NCI-H748 treated with DMSO at 0.1 percent for 48 hours (cell line): ENCODE measurements at regions not wholly inside any gene's neighbourhood (a gene's known extent, or its start where the extent isn't known, plus 50 kb on each side); places are given as distances from the start of the nearest gene placed in this dataset.

ENCODE experiments used
- DNase-seq: peaks from one replicate; lab custom pipeline; 2025; lab: John Stamatoyannopoulos, UW

DNA sequence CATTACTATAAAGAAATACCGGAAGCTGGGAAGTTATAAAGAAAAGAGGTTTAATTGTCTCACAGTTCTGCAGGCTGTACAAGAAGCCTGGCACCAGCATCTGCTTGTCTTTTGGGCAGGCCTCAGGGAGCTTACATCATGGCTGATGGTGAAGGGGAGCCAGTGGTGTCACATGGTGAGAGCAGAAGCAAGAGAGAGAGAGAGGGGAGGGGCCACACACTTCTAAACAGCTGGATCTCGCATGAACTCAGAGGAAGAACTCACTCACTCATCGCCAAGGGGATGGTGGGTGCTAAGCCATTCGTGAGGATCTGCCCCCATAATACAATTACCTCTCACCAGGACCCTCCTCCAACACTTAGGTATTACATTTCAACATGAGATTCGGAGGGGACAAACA lies 51.8 kb upstream of the ANKRD34C start:
- DNase-seq, result no peak

DNA sequence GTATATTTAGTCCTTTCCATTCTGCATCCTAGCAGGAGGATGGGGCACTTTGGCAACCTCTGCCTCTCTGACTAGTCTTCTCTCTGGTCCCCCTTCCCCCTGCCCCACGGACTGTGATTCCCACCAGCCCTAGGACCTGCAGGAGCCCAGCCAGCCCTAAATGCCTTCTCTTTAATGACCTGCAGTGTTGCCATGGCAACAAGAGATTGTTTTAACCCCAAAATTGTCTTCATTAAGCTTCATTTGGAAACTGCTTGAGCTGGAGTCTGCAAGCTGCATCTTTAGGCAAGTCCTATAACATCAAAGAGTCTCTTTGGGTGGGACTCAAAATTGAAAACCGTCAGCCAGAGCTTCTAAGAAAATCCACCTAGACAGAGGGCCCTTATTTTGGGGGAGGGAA lies 59.7 kb upstream of the ANKRD34C start:
- no peak for DNase-seq

DNA sequence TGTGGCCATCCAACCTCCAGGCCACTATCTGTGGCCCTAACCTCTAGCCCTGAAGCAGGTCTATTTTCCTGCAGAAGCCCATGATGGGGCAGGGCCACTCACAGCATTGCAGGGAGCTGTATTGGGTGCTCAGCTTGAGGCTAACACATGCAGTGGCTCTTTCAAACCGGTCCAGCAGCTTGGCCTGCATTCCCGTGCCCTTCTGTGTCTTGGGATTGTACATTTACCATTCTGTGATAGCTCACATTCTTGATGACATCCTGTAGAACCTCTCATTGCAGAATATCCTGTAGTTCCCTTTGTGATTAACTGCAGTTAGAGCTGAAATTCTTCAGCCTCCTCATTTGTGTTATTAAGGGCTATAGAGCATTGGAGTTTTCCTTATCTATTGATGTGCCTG lies 60.8 kb upstream of the ANKRD34C start:
- no peak for DNase-seq

DNA sequence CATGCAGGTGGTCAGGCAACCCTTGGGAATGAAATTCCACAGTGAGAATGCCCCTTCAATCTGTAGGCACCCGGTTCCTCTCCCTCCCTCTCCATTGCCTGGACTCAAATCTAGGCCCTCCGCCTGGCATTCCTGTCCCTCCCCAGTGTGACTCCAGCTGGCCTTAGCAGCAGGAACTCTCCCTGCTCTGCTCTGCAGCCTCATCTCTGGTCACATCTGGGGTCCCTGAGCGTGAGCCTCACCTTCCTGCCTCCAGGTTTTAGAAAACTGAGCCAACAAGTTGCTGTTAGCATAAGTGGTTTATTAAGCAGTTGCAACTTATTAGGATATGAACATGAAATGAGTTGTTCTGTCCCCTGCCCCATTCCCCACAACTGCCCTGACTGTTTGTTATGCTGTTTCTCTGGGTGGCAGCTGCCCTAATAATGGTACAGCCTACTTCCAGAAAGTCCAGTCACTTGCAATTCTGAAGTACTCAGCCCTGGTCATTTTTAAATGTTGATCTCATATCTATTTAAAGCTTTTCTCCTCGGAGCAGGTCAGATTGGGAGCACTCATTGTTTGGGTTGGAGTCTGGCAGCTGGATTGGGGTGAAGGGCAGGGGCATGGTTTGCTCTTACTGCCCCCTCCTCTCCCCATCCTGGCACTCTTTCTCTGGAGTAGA lies 63.0 kb upstream of the ANKRD34C start:
- DNase-seq, result no peak

DNA sequence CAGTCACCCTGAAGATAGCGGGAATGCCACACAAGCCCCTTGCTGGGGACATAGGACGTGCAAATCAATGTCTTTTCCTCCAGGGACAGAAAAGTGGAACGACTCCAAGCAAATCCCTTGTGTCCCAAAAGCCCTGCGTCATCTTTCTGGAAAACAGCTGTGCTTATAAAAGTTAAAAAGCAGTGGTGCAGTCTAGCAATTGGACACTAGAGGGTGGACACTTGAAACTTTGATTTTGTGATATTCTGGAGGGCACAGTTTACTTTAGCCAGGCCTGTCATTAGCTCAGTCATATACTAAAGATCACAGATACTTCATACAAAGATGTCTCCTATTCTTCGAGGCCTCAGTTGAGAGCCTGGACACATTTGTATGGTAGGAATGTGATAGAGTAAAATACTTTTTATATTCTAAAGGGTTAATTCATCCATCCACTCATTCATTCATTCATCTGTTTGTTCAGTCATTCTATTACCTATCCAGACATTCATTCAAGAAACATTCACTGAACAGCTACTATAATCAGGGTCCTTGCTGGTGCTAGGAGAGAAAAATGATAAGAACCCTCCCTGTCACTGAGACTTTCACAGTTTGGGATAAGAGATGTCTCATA lies 63.8 kb upstream of the ANKRD34C start:
- no peak for DNase-seq

DNA sequence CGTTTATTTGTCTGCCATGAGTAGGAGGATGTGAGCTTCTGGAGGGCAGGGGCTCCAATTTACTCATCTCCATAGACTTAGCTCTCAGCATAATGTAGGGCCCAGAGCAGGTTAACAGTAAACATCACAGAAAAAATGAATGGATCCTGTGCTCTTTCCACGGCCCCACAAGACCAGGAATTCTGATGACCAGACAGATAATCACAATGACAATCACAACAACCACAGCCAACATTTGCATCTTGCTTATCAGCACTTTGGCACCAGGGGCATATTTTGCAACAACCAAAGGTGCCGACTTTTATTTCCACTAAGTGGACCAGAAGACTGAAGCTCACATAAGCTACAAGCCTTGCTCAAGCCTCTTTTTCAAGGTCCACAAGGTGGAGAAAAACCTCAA lies 68.9 kb upstream of the ANKRD34C start:
- DNase-seq, result no peak

DNA sequence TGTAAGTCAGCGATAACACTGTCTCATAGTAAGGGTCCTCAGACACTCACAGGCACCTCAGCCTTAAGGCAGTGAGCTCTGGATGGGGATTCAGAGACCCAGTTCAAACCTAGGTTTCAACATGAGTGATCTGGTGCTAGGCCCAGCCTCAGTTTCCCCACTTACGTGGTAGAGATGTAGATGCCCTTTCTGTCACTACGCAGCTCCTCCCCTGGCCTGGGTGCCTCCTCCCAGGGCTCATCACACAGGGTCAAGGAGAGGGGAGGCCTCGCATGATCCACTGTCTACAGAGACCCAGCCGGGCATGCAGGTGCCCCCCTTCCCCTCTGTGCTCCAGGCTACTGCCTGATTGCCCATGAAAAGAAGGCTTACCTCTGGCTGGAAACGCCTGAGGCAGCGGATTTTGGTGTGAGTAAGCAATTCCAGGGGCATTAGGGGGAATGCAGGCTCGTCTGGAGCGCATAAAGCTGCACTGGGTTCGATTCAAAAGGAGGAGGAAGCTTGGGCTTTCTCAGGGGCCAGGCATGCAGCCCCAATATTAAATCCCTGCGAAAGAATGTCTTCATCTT lies 69.8 kb upstream of the ANKRD34C start:
- no peak for DNase-seq

DNA sequence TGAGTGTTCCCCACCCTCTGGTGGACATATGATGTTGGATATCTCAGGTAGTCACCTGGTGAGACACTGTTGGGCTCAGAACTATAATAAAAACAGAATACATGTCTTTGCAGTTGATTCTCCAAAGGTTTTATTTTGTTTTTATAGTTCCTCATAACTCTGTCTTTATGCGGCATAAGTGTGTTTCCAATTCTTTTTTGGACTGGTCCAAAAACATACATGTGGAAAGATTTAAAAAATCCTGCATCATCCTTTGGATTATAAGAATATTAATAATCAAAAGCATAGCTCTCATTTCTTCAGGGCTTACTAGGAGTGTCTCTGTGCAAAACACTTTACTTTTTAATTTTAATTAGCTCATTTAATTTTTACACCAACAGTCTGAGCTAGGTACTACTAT lies 71.0 kb upstream of the ANKRD34C start:
- no peak for DNase-seq

DNA sequence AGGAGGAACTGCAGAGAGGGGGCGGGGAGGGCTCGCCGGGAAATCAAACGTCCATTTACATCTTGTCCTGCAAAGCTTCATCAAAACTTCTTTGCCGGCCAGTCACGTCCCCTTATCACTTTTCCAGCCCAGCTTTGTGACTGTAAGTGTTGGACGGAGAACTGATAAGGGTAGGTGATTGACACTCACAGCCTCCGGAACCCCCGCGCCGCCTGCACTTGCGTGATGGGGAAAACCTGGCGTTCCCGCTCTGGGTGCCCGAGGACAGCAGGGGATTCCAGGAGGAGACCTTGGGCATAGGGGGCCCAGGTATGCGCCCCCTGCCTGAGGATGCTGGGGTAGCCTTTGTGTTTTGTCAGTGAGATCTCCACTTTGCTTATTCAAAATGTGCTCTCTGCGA lies 72.8 kb upstream of the ANKRD34C start:
- DNase-seq, result no peak

DNA sequence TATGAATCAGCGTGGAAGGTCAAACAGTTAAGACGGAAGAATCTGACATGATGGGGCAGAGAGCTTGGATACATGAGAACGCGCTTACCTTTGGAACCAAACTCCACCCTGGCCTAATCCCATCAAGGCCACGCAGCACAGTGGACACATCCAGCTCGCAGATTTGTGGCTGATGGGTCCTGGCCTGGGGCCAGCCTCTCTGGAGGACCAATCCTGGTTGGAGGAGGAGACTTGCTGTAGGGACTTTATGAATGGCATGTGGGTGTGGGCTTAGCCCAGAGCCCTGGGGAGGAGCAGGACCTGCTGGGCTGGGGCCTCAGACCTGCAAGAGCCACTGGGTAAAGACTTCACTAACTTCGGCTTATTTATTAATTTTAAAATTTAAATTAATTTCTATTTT lies 73.4 kb upstream of the ANKRD34C start:
- no peak for DNase-seq

DNA sequence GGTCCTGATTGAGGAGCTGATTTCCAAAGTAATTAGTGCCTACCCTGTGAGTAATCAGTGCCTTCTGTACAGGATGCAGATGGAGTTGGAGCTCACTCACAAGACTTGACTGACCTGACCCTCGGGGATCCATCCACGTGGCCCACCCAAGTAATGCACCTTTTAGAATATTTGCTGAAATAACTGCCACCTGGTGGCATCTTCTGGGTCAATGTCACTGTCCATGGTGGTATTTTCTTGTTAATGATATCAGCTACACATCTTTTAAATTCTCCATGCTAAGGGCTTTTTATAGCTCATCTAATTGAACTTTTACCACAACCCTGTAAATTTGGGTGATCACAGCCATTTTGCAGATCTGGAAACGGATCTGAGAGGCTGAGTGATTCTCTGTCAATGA lies 74.3 kb upstream of the ANKRD34C start:
- no peak for DNase-seq

DNA sequence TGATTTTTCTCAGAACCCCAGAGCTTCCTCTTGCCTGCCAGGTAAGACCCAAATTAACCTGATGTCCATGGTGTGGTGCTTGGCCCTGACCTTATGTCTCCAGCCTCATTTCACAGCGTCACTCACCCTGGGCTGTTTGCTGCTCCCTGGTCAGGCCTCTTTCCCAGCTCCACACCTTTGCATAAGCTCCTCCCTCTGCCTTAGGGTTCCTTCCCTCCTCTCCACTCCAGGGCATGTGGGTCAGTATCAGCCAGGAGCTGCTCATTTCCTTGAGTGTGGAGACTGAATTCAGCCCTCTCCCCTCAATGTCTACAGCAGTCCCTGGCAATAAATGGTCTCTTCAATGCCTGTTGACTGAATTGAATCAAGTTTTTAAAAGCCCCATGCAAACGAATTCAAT lies 75.6 kb upstream of the ANKRD34C start:
- no peak for DNase-seq

DNA sequence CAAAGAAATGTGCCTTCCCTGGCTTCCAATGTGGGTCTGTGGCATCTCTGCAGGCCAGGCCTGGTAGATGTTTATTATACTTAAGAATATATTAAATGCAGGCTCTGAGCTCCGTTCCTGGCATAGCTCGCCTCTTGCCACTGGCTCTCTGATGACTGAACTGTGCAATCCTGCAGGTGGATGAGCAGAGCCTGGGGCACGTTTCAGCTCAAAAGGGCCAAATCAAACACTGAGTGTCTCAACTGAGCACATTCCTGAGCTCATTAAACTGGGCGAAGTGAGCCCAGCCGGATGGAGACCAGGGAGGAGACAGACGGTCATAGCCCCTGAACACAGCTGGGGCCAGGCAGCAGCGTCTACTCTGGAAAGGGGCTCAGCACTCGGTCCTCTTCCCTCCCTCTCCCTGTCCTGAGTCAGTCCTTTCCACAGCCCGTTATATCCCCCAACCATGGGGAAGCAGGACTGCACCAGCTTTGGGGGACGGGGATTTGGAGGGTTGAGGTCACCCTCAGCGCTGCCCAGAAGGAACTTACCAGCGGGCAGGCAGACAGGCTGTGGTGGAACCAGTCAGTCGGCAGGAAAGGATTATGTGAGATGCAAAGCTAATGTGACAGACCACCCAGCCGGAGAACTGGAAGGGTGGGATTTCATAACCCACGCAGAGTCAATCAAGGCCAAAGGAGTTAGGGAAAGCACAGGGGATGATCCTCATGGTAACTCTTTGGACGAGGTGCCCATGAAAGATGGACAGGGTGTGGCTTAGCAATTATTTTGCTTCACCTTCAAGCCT lies 77.4 kb upstream of the ANKRD34C start:
- no peak for DNase-seq

DNA sequence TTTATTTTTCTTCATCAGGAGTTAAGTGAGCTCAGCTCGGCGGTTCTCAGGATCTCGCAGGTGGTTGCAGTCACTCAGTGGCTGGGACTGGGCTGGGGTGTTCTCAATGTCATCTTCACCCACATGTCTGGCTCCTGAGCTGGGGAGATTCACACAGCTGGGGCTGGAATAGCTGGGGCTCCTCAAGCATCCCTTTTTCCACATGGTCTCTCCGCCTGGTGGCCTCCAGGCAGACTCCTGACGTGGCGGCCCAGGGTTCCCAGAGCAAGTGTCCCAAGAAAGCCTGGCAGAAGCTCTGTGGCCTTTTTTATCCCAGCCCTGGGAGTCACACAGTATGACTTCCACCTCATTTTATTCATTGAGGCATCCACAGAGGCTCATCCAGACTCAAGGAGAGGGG lies 84.1 kb upstream of the ANKRD34C start:
- no peak for DNase-seq

DNA sequence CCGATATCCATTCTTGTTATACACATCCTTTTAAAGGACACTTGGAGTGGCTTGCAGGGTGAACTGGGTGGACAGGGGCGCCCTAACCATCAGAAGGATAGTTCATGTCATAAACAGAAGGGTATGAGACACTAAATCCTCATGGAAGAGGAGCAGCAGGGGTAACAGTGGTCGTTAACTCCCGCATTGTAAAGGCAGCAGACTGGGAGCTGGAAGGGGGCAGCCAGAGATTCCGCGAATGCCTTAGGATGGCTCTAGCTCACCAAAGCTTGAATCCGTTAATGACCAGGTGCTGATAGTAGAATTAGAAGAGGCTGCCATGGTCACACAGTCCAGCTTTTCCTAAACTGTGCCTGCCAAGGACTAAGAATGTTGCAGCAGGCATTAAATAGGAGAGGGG lies 85.2 kb upstream of the ANKRD34C start:
- no peak for DNase-seq

DNA sequence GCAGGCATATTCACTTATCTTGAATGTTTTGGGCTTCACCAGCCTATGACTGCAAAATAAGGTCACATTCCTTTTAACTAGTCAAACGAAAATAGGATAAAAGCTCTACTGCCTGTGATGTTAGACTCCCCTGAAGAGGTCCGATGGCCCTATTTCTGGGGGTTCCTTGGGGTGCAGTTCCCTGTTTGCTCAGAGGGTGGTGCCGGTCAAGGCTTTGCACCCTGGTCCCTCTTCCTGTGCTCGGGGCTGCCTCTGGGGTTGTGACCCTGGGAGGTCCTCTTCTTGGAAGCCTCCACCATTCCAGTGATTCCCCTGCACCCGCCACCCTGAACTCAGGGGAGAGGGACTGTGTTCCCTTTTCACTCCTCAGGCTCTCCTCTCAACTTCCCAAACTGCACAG lies 86.7 kb upstream of the ANKRD34C start:
- DNase-seq, result no peak

DNA sequence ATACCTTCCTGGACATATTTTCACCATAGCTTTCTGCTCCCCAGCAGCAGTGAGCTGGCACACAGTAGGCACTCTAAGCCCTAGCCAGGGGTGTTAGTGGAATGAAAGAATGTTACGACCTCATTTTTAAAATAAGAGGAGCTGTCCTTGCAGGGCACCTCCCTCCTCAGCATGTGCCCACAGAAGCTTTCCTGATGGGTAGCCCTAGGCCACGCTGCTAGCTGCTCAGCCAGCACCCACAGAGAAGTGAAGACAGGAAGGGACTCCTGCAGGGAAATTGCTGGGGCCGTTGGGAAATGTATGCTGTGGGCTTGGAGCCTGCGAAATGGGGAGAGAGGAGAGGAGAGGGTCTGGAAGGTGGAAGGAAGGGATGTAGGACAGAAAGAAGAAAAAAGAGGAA lies 87.3 kb upstream of the ANKRD34C start:
- no peak for DNase-seq

DNA sequence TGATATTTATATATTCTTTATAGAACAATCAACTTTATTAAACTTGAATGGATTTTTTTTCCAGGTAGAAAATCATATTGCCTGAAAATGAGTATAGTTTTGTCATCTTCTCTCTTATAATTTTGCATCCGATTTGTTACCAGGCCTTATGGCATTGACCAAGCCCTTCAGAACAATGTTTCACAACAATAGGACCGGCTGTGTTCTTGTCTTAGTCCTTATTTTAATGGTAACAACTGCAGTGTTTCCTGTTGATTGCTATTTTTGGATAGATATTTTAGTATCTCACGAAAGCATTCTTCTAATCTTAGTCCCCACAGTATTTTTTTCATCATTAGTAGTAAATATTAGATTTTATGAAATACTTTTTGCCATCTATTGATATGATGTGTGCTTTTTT lies 88.1 kb upstream of the ANKRD34C start:
- DNase-seq, result no peak

DNA sequence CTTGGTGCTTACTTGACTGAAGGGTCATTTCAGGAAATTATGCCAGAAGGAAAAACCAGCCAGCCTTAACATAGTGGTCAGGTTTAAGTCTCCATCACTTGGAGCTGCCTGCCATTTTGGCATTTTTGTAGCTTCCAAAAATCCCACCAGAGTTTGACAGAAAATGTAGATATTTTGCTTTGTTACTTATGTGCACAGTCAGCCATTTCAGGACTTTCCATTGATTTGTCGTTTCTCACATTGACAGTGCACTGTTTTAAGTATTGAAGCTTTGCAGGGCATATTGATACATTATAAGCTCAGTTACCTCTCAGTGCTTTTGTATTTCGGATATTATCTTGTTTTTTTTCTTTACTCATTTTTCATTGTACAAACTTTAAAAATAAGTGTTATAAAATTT lies 89.0 kb upstream of the ANKRD34C start:
- no peak for DNase-seq

DNA sequence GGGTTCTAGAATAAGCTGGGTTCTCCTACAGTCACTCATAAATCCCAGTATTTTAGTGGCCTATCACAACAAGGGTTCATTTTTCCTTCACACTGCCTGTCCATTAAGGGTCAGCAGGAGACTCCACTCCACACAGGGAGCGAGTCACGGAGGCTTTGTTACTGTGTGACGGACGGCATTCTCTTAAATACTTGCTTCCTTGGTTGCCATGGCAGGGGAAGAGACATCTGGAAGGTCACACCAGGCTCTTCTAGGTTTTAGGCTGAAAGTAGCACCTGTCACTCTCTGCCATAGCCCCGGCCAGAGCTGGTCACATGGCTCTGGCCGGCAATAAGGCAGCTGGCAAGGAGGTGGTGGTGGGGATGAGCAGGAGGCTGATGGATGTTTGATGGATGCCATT lies 89.4 kb upstream of the ANKRD34C start:
- no peak for DNase-seq

DNA sequence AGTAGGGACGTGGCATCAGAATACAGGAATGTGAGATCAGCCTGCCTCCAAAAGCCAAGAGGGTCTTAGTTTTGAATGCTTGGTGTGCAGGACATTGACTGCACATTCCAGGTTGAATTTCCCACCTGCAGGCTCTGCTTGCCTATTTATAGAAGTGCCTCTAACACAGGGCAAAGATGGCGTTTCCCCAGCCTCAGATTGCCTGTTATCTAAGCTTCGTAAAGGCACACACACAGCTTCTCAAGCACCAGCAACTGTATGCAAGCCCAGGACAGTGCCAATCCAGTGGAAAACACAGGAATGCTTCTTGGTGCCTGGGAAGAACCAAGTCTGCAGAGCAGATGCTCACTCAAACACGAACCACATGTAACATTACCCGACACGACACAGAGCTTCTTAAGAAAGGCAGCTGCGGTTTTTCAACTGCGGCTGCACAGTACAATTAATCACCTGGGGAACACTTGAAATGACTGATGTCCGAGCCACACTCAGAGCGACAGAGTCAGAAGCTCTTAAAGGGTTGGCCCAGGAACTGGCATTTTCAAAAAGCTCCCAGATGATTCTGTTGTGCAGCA lies 90.0 kb upstream of the ANKRD34C start:
- DNase-seq, result no peak

DNA sequence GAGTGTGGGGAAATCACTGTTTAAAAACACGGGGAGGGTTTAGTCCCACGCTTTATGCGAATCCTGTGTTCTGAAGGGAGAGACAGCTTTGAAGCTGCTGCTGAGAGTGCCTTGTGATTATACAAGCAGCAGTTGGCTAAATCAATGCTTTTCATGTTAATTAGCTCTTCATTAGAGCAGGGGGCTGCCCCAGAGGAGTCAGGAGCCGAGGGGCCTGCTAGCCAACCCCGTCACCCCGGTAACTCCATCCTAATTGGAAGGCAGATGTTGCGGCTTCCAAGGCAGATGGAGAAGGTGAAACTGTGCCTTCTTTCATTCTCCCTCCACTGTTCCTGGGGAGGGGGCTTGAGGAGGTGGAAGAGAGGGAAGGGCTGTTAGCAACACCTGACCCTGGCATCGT lies 92.4 kb upstream of the ANKRD34C start:
- DNase-seq, result no peak

DNA sequence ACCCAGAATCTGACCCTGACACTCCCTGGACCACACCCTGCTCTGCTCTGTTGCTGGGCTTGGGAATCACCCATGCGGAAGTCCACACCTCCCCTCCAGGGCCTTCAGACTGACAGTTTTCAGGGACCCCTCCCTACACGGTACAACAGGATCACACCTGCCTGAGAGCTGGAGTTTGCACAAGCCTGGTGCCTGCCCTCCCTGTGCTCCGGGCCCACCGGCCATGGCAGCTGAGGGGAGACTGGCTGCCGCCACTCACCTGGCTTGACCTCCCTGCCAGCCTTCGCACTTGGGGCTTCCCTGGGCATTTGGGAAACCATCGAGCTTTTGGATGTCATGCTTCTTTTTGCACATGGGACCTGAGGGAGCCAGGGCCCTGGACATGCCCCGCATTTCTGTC lies 95.9 kb upstream of the ANKRD34C start:
- DNase-seq, result no peak
